Activated T-helper 1 cell treated with anti-CD3 and anti-CD28 coated beads, Interleukin-2, amount 50 U/mL, for 16 hours (primary cell): ENCODE measurements at regions not wholly inside any gene's neighbourhood (a gene's known extent, or its start where the extent isn't known, plus 50 kb on each side); places are given as distances from the start of the nearest gene placed in this dataset.

Source experiments
- DNase-seq, 2 donors: peaks; one replicate each; pipeline ENCODE4 v3.0.0-alpha.2; 2020; ENCODE audit warnings: low read depth in 1 of 2, low spot score in 1 of 2

DNA sequence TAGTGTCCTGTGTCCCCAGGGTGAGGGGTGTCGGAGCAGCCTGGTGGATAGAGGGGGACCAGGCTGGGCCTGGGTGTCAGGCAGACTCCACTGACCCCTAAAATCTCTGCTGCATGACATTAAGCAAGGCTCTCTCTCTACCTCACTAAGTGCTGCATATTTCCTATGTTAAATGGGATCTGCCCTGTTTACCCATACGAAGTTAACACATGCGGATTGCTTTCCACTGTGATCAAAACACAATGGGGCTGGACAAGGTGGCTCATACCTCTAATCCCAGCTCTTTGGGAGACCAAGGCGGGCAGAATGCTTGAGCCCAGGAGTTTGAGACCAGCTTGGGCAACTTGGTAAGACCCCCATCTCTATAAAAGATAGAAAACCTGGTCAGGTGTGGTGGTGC, 426.2 kb downstream of the MIAT start:
- no peak for DNase-seq

GRCh38 chr22:27084130-27084529, 426.7 kb downstream of the MIAT start:
- no peak for DNase-seq

GRCh38 chr22:27086080-27087044, 429.0 kb downstream of the MIAT start:
- DNase-seq, result no peak

DNA sequence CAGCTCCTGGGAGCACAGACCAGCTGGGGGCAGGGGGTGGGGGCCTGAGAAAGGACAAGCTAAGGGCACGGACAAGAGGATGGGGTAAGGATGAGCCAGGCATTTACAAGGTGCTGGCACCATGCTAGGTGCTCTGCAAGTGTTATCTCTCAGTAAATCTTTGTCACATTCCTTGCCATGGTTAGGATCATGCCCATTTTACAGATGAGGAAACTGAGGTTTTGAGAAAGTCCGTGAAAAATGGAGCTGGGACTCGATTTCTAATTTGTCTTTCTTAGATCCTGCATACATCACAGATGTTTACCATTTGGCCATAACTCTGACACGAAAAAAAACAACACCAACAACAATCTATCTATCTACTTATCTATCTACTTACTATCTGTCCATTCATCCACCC, 429.7 kb downstream of the MIAT start:
- no peak for DNase-seq

DNA sequence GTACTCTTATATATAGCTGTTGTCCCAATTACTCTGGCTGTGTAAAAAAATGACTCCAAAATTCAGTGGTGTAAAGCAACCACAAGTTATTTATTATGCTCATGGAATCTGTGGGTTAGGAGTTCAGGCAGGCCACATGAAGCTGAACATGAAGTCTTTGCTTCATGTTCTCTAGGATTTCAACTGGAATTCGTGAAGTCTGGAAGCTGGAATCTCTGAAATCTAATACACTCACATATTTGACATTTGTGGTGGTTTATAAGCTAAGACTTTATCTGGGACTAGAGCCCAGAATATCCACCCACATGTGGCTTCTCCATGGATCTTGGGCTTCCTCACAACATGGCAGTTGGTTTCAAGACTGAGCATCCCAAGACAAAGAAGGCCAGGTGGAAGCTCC, 430.6 kb downstream of the MIAT start:
- no peak for DNase-seq

GRCh38 chr22:27089264-27089663, 431.9 kb downstream of the MIAT start:
- no peak for DNase-seq

DNA sequence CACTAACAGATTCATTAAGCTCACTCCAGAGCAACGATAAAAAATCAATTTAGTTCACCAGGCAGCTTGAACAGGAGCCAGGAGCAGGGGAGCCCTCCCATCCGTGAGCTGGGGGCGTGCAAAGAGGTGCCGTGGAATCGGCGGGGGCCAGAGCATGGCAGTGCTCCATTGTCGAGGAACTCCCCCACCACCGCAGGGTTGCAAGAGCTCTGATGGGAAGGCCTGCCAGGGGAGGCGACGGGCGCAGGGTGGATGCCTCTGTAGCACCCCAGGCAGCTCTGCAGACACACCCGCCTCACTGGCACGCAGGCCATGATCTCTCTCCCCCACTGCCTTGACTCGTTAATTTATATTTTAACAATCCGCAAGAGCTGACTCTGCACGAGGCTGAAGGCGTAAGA, 433.2 kb downstream of the MIAT start:
- DNase-seq, result no peak

DNA sequence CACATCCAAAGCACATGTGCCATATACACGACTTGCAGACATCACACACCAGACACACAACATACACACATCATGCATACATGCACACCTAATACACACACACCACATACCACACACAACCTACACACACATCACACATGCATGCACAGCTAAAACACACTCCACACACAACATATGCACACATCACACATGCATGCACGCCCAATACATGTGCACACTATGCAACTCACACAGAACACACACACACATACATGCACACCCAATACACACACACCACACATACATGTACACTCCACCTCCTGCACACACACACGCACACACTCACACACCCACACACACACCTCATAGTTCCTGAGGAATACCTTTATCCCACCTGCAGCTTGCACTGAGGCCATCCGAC, 436.0 kb downstream of the MIAT start:
- DNase-seq, result no peak

GRCh38 chr22:27094633-27095308, 437.4 kb downstream of the MIAT start:
- DNase-seq, result no peak

- DNase-seq, result no peak
Measured at GRCh38 chr22:27097506-27097905, 440.1 kb downstream of the MIAT start.

- DNase-seq, result no peak
Measured at GRCh38 chr22:27097933-27098332, 440.5 kb downstream of the MIAT start.

- no peak for DNase-seq
Measured at GRCh38 chr22:27099946-27100722, 442.7 kb downstream of the MIAT start.

DNA sequence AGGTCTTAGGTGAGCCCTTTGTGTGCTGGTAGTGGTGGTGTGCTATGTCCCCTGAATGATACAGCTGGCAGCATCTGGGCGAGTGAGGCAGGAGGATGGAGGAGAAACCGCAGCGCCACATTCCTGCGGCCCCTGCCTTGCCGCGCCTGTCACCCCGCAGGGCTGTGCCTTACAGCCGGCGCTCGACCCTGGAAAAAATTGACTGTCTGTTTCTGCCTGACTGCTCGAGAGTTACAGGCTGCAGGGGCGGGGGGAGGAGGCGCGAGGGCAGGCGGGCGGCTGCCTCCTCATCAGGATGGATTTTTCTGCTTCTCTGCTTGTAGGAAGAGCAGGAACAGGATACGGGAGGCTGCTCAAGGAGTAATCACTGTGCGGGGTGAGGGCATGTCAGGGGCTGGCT, 443.4 kb downstream of the MIAT start:
- no peak for DNase-seq

DNA sequence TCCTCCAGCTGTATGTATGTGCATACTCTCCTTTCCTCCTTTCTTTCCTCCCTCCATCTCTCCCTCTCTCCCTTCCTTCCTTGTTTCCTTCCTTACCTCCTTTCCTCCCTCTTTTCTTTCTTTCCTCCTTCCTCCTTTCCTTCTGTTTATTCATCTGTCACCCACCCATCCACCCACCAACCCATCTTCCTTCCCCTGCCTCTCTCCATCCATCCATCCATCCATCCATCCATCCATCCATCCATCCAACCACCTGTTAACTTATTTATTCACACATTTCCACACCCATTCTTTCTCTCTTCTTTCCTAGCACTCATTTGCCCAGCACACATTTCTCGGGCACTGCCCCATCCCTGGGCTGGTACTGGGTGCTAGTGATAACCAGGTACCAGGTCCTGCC, 443.9 kb downstream of the MIAT start:
- DNase-seq, result no peak

- no peak for DNase-seq
Measured at GRCh38 chr22:27104449-27104848, 447.1 kb downstream of the MIAT start.

- no peak for DNase-seq
Measured at GRCh38 chr22:27105142-27106025, 448.0 kb downstream of the MIAT start.

DNA sequence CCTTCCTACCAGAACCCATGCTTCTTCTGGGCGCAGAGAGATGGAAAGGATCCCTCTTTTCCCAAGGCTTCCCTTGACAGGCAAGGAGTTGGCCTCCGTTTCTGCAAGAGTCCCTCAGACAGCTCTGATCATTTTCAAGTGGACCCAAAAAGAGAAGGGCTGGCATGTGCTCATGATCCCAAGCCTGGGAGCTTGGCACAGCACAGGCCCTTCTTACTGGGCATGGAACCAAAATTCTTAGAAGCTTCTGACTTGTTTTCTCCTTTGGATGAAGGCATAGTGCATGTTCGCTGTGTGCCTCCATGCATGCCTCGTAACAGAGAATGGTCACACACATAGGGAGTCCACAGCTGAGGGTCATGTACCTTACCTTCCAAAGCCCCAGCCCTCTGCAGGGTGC, 449.6 kb downstream of the MIAT start:
- no peak for DNase-seq

GRCh38 chr22:27107386-27107785, 450.0 kb downstream of the MIAT start:
- no peak for DNase-seq

DNA sequence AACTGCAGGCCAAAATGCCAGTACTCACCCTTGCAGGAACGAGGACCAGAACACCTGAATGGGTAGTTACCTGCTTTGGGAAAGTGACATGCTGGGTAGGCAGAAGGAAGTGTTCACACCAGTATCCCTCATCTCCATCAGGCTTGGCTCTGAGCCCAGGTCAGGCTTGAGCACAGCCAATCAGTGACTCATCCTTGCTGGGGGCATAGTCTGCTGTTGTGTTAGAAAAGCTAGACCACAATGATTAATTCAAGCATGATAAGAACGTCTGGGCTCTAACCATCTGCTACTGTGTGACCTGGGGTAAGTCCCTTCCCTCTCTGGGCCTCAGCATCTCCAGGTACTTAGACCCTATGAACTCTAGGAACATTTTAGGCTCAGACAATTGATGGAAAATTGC, 450.4 kb downstream of the MIAT start:
- DNase-seq, result no peak

GRCh38 chr22:27108425-27109114, 451.2 kb downstream of the MIAT start:
- DNase-seq, result no peak
